ENCODE measurements at regions not wholly inside any gene's neighbourhood (a gene's known extent, or its start where the extent isn't known, plus 50 kb on each side); places are given as distances from the start of the nearest gene placed in this dataset.
A peak's percentile ranks its signal among the peaks of the same experiment; 100 is the strongest.

GRCh38 chr10:35950701-35951100 is 308.6 kb upstream of the FZD8 start:
- no peak overlapping the region for H3K27ac ChIP-seq
- H3K4me3 ChIP-seq: no peak overlapping the region
- DNase-seq (ENCODE audit: low spot score): no peak
- no peak for TF ChIP-seq CTCF (IDR thresholded peaks at IDR 0.05)

- DNase-seq (ENCODE audit: low spot score): no peak
- no peak for TF ChIP-seq CTCF (IDR thresholded peaks at IDR 0.05)
Measured at GRCh38 chr10:35950226-35950625, 308.1 kb upstream of the FZD8 start.

GRCh38 chr10:35949811-35950211 is 307.7 kb upstream of the FZD8 start:
- H3K4me3 ChIP-seq: no peak overlapping the region
- DNase-seq (ENCODE audit: low spot score): no peak
- no peak for TF ChIP-seq CTCF (IDR thresholded peaks at IDR 0.05)
- H3K27ac ChIP-seq: no peak overlapping the region

More at GRCh38 chr10:35950226-35950625, 308.1 kb upstream of the FZD8 start:
- Histone ChIP-seq H3K4me3 (no peak overlapping the region), H3K27ac (no peak overlapping the region)

GRCh38 chr10:35946556-35946955 is 304.5 kb upstream of the FZD8 start:
- TF ChIP-seq CTCF (IDR thresholded peaks at IDR 0.05): no peak
- no peak for DNase-seq (ENCODE audit: low spot score)

GRCh38 chr10:35942057-35942456 is 300.0 kb upstream of the FZD8 start:
- no peak for DNase-seq (ENCODE audit: low spot score)
- Histone ChIP-seq H3K27ac (no peak overlapping the region), H3K4me3 (no peak overlapping the region)
- TF ChIP-seq CTCF (IDR thresholded peaks at IDR 0.05): no peak

More at GRCh38 chr10:35946556-35946955, 304.5 kb upstream of the FZD8 start:
- Histone ChIP-seq H3K27ac (no peak overlapping the region), H3K4me3 (no peak overlapping the region)

GRCh38 chr10:35940141-35941041 is 298.3 kb upstream of the FZD8 start:
- Histone ChIP-seq H3K27ac (peak overlapping the region in 1 of 2 donors; percentile 8), H3K4me3 (no peak overlapping the region)
- no peak for TF ChIP-seq CTCF (IDR thresholded peaks at IDR 0.05)
- DNase-seq (ENCODE audit: low spot score): no peak

- Histone ChIP-seq H3K27ac (no peak overlapping the region), H3K4me3 (no peak overlapping the region)
- DNase-seq (ENCODE audit: low spot score): no peak
- TF ChIP-seq CTCF (IDR thresholded peaks at IDR 0.05): no peak
Measured at GRCh38 chr10:35938160-35938559, 296.1 kb upstream of the FZD8 start.
